ENCODE measurements at regions not wholly inside any gene's neighbourhood (a gene's known extent, or its start where the extent isn't known, plus 50 kb on each side); places are given as distances from the start of the nearest gene placed in this dataset.

DNA sequence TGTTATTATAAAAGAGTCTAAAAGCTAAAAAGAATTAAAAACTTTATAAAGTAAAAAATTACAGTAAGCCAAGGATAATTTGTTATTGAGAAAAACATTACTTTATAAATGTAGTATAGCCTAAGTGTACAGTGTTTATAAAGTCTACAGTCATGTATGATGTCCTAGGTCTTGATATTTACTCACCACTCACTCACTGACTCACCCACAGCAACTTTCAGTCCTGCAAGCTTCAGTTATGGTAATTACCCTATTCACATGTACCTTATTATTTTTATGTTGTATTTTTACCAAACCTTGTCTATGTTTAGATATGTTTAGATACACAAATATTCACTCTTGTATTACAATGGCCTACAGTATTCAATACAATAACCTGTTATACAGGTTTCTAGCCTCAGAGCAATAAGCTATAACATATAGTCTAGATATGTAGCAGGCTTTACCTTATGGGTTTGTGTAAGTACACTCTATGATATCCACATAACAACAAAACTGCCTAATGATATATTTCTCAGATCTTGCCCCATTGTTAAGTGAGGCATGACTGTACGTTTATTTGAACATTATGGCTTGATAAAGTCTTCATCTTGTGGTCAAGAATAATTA is 113.7 kb upstream of the KITLG start:
- Histone ChIP-seq H3K4me1 (ENCODE audit: control insufficient read depth, low read length) (no peaks in the 10 kb centered on the region), H3K27me3 (ENCODE audit: control insufficient read depth, low read length) (no peaks in the 10 kb centered on the region), H3K79me2 (ENCODE audit: control insufficient read depth, low read length) (no peaks in the 10 kb centered on the region), H3K4me3 (ENCODE audit: low read length) (no peak overlapping the region), H3K9me3 (ENCODE audit: control insufficient read depth, insufficient read depth, low read length) (no peaks in the 10 kb centered on the region), H3K36me3 (ENCODE audit: control insufficient read depth, low read length) (no peaks in the 10 kb centered on the region), H3K4me2 (ENCODE audit: low read length) (no peak overlapping the region), H3K9me2 (replicated peaks; ENCODE audit: control insufficient read depth, low read length) (no peaks in the 10 kb centered on the region), H4K20me1 (ENCODE audit: control insufficient read depth, insufficient read depth, low read depth, low read length) (no peaks in the 10 kb centered on the region), H3K27ac (ENCODE audit: low read depth, low read length) (no peak overlapping the region), H3F3A (ENCODE audit: control insufficient read depth, insufficient read depth) (no peaks in the 10 kb centered on the region)
- no peak for TF ChIP-seq CTCF (IDR thresholded peaks at IDR 0.05; ENCODE audit: low read depth, low read length, poor library complexity, severe bottlenecking)
- no peak for TF ChIP-seq EZH2phosphoT487 (IDR thresholded peaks at IDR 0.05; ENCODE audit: borderline replicate concordance, low read length)

GRCh38 chr12:88691811-88692210 is 111.5 kb upstream of the KITLG start:
- no peaks in the 10 kb centered on the region for H3K4me1 ChIP-seq (ENCODE audit: control insufficient read depth, low read length)

GRCh38 chr12:88684610-88685009 is 104.3 kb upstream of the KITLG start:
- Histone ChIP-seq H3K4me1 (ENCODE audit: control insufficient read depth, low read length) (no peaks in the 10 kb centered on the region), H3K27me3 (ENCODE audit: control insufficient read depth, low read length) (no peaks in the 10 kb centered on the region), H4K20me1 (ENCODE audit: control insufficient read depth, insufficient read depth, low read depth, low read length) (no peaks in the 10 kb centered on the region), H3K36me3 (ENCODE audit: control insufficient read depth, low read length) (no peaks in the 10 kb centered on the region), H3K27ac (ENCODE audit: low read depth, low read length) (no peak overlapping the region), H3K9me3 (ENCODE audit: control insufficient read depth, insufficient read depth, low read length) (no peaks in the 10 kb centered on the region), H3F3A (ENCODE audit: control insufficient read depth, insufficient read depth) (no peaks in the 10 kb centered on the region), H3K4me2 (ENCODE audit: low read length) (no peak overlapping the region), H3K79me2 (ENCODE audit: control insufficient read depth, low read length) (no peaks in the 10 kb centered on the region), H3K4me3 (ENCODE audit: low read length) (no peak overlapping the region), H3K9me2 (replicated peaks; ENCODE audit: control insufficient read depth, low read length) (no peaks in the 10 kb centered on the region)
- no peak for TF ChIP-seq EZH2phosphoT487 (IDR thresholded peaks at IDR 0.05; ENCODE audit: borderline replicate concordance, low read length)
- TF ChIP-seq CTCF (IDR thresholded peaks at IDR 0.05; ENCODE audit: low read depth, low read length, poor library complexity, severe bottlenecking): no peak

More at GRCh38 chr12:88691811-88692210, 111.5 kb upstream of the KITLG start:
- no peaks in the 10 kb centered on the region for H3K9me3 ChIP-seq (ENCODE audit: control insufficient read depth, insufficient read depth, low read length)
- H3K36me3 ChIP-seq (ENCODE audit: control insufficient read depth, low read length): no peaks in the 10 kb centered on the region
- H4K20me1 ChIP-seq (ENCODE audit: control insufficient read depth, insufficient read depth, low read depth, low read length): no peaks in the 10 kb centered on the region
- no peaks in the 10 kb centered on the region for H3K79me2 ChIP-seq (ENCODE audit: control insufficient read depth, low read length)
- no peaks in the 10 kb centered on the region for H3K9me2 ChIP-seq (replicated peaks; ENCODE audit: control insufficient read depth, low read length)
- no peaks in the 10 kb centered on the region for H3K27me3 ChIP-seq (ENCODE audit: control insufficient read depth, low read length)
- TF ChIP-seq CTCF (IDR thresholded peaks at IDR 0.05; ENCODE audit: low read depth, low read length, poor library complexity, severe bottlenecking): no peak
- TF ChIP-seq EZH2phosphoT487 (IDR thresholded peaks at IDR 0.05; ENCODE audit: borderline replicate concordance, low read length): no peak
- H3K4me3 ChIP-seq (ENCODE audit: low read length): no peak overlapping the region
- H3K27ac ChIP-seq (ENCODE audit: low read depth, low read length): no peak overlapping the region
- no peak overlapping the region for H3K4me2 ChIP-seq (ENCODE audit: low read length)
- H3F3A ChIP-seq (ENCODE audit: control insufficient read depth, insufficient read depth): no peaks in the 10 kb centered on the region

Measured in DOHH2 (cell line).